GM06990 (cell line): ENCODE measurements at regions not wholly inside any gene's neighbourhood (a gene's known extent, or its start where the extent isn't known, plus 50 kb on each side); places are given as distances from the start of the nearest gene placed in this dataset.

Experiments used
- DNase-seq: peaks from one replicate; pipeline ENCODE4 v3.0.0-alpha.2; 2011; ENCODE audit not compliant: insufficient read length; ENCODE audit errors: extremely low read depth
- H3K27me3 ChIP-seq: replicated peaks from 2 replicates; pipeline ENCODE4 v1.6.0; 2011; ENCODE audit warnings: low read length; ENCODE audit not compliant: control insufficient read depth, insufficient read depth
- H3K36me3 ChIP-seq: 2 replicates; pipeline ENCODE4 v1.5.1; 2011; ENCODE audit warnings: low read length; ENCODE audit not compliant: control insufficient read depth, insufficient read depth
- H3K4me3 ChIP-seq: replicated peaks from 2 replicates; pipeline ENCODE4 v1.5.1; 2011; ENCODE audit warnings: low read depth, mild to moderate bottlenecking, control low read depth, low read length
- CTCF ChIP-seq: IDR thresholded peaks from 2 replicates; pipeline ENCODE4 v1.5.1; 2011; ENCODE audit warnings: low read length, control low read depth, mild to moderate bottlenecking, inconsistent platforms; ENCODE audit not compliant: insufficient read depth, poor library complexity, severe bottlenecking

GRCh38 chr20:60167812-60168211 lies 209.6 kb downstream of the CDH26 start:
- H3K36me3 ChIP-seq = no peaks in the 10 kb centered on the region
- no peak for TF ChIP-seq CTCF

GRCh38 chr20:60168963-60169362 lies 210.7 kb downstream of the CDH26 start:
- Histone ChIP-seq H3K36me3 (no peaks in the 10 kb centered on the region), H3K27me3 (no peaks in the 10 kb centered on the region), H3K4me3 (no peak overlapping the region)
- DNase-seq = no peak
- TF ChIP-seq CTCF = no peak

More at GRCh38 chr20:60167812-60168211, 209.6 kb downstream of the CDH26 start:
- DNase-seq = no peak
- H3K27me3 ChIP-seq = no peaks in the 10 kb centered on the region
- H3K4me3 ChIP-seq = no peak overlapping the region

- no peaks in the 10 kb centered on the region for H3K36me3 ChIP-seq
- no peaks in the 10 kb centered on the region for H3K27me3 ChIP-seq
- DNase-seq = no peak
- no peak for TF ChIP-seq CTCF
- no peak overlapping the region for H3K4me3 ChIP-seq
Measured at GRCh38 chr20:60170116-60170515, 211.9 kb downstream of the CDH26 start.

- H3K4me3 ChIP-seq = no peak overlapping the region
- no peak for DNase-seq
- no peak for TF ChIP-seq CTCF
- no peaks in the 10 kb centered on the region for H3K36me3 ChIP-seq
- no peaks in the 10 kb centered on the region for H3K27me3 ChIP-seq
Measured at GRCh38 chr20:60171313-60171712, 213.1 kb downstream of the CDH26 start.

GRCh38 chr20:60171738-60172137 lies 213.5 kb downstream of the CDH26 start:
- H3K27me3 ChIP-seq = no peaks in the 10 kb centered on the region
- no peak for DNase-seq
- H3K36me3 ChIP-seq = no peaks in the 10 kb centered on the region
- no peak for TF ChIP-seq CTCF
- no peak overlapping the region for H3K4me3 ChIP-seq

- H3K4me3 ChIP-seq = no peak overlapping the region
- no peaks in the 10 kb centered on the region for H3K36me3 ChIP-seq
- DNase-seq = no peak
- H3K27me3 ChIP-seq = no peaks in the 10 kb centered on the region
- TF ChIP-seq CTCF = no peak
Measured at GRCh38 chr20:60172346-60172984, 214.2 kb downstream of the CDH26 start.
